ENCODE measurements at regions not wholly inside any gene's neighbourhood (a gene's known extent, or its start where the extent isn't known, plus 50 kb on each side); places are given as distances from the start of the nearest gene placed in this dataset.
A peak's percentile ranks its signal among the peaks of the same experiment; 100 is the strongest.
"Not testable (repeated sequence)": the region's sequence is repeated elsewhere in the genome, so short reads cannot be mapped to it uniquely, and the experiment has no call there.

GRCh38 chr22:22717664-22718063 is 73.2 kb downstream of the GGTLC2 start:
- DNase-seq: no peak

- DNase-seq: peak; percentile 14
Observed at GRCh38 chr22:22720201-22720723, 75.8 kb downstream of the GGTLC2 start.

- DNase-seq: no peak
Observed at GRCh38 chr22:22720724-22721261, 76.4 kb downstream of the GGTLC2 start.

GRCh38 chr22:22721681-22722354 is 77.4 kb downstream of the GGTLC2 start:
- DNase-seq: no peak

- DNase-seq: no peak
Observed at GRCh38 chr22:22728382-22728781, 84.0 kb downstream of the GGTLC2 start.

- no peak for DNase-seq
Observed at GRCh38 chr22:22730655-22731373, 86.4 kb downstream of the GGTLC2 start.

- no peak for DNase-seq
Observed at GRCh38 chr22:22731374-22731676, 86.9 kb downstream of the GGTLC2 start.

GRCh38 chr22:22733006-22733405 is 88.6 kb downstream of the GGTLC2 start:
- DNase-seq: not testable (repeated sequence)

- no peak for DNase-seq
Observed at GRCh38 chr22:22733881-22734373, 89.5 kb downstream of the GGTLC2 start.

- DNase-seq: not testable (repeated sequence)
Observed at GRCh38 chr22:22734395-22735272, 90.2 kb downstream of the GGTLC2 start.

GRCh38 chr22:22735276-22735675 is 90.9 kb downstream of the GGTLC2 start:
- not testable (repeated sequence) for DNase-seq

GRCh38 chr22:22735695-22736611 is 91.5 kb downstream of the GGTLC2 start:
- DNase-seq: no peak

GRCh38 chr22:22737590-22737989 is 93.2 kb downstream of the GGTLC2 start:
- DNase-seq: no peak

GRCh38 chr22:22738959-22739585 is 94.7 kb downstream of the GGTLC2 start:
- DNase-seq: no peak

- DNase-seq: no peak
Observed at GRCh38 chr22:22740560-22741276, 96.3 kb downstream of the GGTLC2 start.

- DNase-seq: no peak
Observed at GRCh38 chr22:22741843-22742242, 97.4 kb downstream of the GGTLC2 start.

GRCh38 chr22:22742641-22743040 is 98.2 kb downstream of the GGTLC2 start:
- DNase-seq: no peak

- no peak for DNase-seq
Observed at GRCh38 chr22:22743128-22743760, 98.8 kb downstream of the GGTLC2 start.

- no peak for DNase-seq
Observed at GRCh38 chr22:22744412-22745224, 100.2 kb downstream of the GGTLC2 start.

Data from activated effector memory CD4-positive, alpha-beta T cell treated with Interleukin-2 at 50 U/mL for 16 hours (primary cell).